Frontal cortex (tissue), 3 donors: ENCODE measurements at regions not wholly inside any gene's neighbourhood (a gene's known extent, or its start where the extent isn't known, plus 50 kb on each side); places are given as distances from the start of the nearest gene placed in this dataset.

Experiments
- DNase-seq, 2 donors: peaks; one replicate each; pipeline ENCODE4 v3.0.0; 2012; ENCODE audit warnings: low spot score in 2 of 2
- FAIRE-seq: peaks from 2 replicates; lab custom pipeline; 2012; peaks lifted over from hg19 to GRCh38; lab: Jason Lieb, UNC
- donor health status: control.
- donor health status: control.
- donor health status: control.

GRCh38 chr4:31298737-31299136, 578.6 kb downstream of the PCDH7 start:
- DNase-seq: no peak
- FAIRE-seq: no peak

DNA sequence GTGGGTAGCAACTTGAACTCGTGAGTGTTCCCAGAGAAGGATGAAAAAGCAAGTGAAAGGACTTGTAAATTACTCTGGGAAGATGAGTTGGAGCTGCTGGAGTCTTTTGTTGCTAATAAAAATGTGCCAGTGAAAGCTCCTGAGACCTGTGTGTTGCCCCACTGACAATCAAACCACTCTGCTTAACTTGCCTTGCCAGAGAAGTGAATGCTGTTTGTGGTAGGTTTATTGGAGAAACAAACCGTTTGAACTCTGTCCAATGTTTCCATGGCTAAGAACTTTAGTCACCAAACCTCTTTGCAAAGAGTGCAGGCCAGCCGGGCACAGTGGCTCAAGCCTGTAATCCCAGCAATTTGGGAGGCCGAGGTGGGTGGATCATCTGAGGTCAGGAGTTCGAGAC, 586.9 kb downstream of the PCDH7 start:
- DNase-seq: no peak
- no peak for FAIRE-seq

GRCh38 chr4:31324814-31325213, 604.6 kb downstream of the PCDH7 start:
- DNase-seq (no peak), FAIRE-seq (no peak)

- FAIRE-seq (no peak), DNase-seq (no peak)
These were observed 605.1 kb downstream of the PCDH7 start for GRCh38 chr4:31325300-31325699.

DNA sequence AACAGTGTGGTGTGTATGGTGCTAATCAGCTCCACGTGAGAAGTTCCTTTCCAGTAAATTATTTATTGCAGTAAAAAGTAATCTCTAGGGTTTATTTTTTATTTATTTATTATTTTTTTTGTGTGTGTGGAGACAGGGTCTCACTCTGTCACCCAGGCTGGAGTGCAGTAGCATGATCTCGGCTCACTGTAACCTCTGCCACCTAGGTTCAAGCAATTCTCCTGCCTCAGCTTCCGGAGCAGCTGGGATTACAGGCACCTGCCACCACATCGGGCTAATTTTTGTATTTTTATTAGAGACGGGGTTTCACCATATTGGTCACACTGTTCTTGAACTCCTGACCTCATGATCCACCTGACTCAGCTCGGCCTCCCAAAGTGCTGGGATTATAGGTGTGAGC, 606.9 kb downstream of the PCDH7 start:
- no peak for DNase-seq
- FAIRE-seq: no peak

DNA sequence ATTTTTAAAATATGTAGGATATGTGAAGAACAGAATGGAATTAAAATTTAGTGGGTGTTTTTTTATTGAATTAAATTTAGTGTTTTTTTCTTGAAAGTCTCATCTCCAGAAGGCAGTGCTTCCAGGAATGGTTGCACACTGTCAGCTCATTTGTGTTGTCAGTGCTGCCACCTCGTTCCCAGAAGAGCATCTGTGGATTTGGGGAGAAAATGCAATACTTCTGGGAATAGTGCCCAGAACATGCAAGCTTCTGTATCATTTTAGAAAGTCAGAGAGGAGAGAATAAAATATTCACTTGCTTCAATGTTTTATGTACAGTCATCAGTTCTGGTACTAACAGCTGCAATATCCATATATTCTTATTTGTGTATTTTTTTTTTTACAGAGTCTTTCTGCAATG, 608.8 kb downstream of the PCDH7 start:
- DNase-seq: no peak
- FAIRE-seq: no peak

DNA sequence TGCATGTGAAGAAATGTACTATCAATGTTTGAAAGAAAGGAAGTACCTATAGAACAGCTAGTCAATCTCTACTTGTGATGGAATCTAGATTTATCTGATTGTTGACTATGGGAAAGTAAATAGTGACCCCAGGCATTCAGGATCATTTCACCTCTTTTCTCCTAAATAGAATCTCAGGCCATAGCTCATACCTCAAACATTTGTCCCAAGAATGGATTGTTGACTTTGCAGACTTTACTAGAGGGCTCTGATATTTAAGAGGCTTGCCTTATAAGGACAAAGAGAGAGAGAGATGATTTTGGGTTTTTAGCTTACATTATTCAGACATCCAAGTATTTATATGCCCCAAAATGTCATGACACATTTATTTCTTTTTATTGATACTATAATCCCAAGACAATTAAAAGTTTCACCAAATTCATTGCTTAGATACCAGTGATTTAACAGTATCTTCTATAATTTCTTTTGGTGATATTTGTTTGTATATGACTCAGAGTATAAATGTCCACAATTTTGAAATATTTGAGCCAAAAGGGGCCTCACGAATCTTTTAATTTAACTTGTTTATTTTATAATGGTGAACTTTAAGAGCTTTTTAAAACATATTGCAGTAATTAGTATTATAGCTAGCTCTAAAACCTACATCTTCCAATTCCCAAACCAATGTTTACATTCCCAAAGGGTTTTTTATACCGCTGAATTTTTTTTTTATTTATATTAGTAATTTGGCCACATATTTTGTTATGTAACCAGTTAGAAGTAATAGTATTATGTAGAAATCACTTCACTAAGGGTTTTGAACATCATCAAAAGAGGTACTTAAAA, 614.1 kb downstream of the PCDH7 start:
- no peak for DNase-seq

DNA sequence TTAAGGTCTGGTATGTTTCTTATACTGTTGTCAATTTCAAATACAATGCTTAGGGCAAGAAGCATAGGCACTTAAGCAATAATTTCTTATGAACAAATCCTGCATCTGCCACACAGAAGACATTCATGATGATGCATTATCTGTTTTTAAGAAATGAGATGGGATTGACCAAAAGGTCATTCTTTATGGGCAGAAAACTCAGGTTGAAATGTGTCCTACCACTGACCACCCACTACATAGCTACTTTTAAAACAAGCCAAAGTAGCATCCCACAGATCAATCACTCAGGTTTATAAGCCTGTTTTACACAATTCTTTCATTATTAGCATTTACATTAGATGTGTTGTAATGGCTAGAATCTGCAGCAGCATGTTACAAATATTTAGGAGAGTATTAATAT, 617.8 kb downstream of the PCDH7 start:
- no peak for FAIRE-seq
- DNase-seq: no peak

More for the DNA sequence above, 614.1 kb downstream of the PCDH7 start:
- FAIRE-seq: no peak

- FAIRE-seq (no peak), DNase-seq (no peak)
These were observed 621.6 kb downstream of the PCDH7 start for GRCh38 chr4:31341601-31342359.

DNA sequence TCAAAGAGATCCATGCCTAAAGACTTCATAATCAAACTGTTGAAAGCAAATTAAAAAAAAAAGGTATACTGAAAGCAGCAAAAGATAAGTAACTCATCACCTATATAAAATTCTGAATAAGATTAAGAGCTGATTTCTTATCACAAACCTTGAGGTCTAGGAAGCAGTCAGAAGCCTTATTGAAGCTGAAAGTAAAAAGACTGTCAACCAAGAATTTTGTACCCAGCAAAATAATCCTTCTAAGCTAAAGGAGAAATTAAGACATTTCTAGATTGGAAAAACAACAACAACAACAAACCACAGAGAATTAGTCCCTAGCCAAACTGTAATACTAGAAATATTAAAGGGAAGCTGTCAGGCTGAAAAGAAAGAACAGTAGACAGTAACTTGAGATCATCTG, 622.9 kb downstream of the PCDH7 start:
- no peak for FAIRE-seq

DNA sequence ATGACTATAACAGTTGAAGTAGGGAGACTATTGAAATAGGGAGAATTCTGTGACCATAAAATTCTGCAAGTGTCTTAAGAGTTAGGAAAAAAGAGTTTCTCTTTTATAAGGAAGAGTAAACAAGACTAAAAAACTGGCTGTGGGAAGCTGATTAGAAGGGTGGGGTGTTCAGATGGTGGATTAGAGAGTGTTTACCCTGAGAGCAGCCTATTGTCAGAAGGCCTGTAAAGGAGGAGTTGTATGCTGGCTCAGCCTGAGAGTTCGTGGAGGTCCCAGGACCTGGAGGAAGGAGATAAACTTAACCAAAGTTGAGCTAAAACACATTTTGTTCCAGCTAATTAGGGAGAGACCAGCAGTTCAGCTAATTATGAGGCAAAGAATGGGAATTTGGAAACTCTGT, 629.7 kb downstream of the PCDH7 start:
- FAIRE-seq (no peak), DNase-seq (no peak)

More for the DNA sequence above, 622.9 kb downstream of the PCDH7 start:
- no peak for DNase-seq

DNA sequence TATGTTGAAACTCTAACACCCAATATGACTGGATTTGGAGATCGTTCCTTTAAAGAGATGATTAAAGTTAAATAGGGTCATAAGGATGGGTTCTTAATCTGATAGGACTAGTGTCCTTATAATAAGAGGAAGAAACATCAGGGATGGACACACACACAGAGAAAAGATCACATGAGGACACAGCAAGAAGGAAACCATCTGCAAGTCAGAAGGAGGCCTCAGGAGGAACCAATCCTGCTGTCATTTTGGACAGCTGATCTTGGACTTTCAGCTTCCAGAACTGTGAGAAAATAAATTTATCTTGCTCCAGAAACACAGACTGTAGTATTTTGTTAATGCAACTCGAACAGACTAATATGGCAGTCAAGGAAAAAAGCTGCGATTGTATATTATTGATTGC, 631.5 kb downstream of the PCDH7 start:
- DNase-seq: no peak
- FAIRE-seq: no peak

GRCh38 chr4:31356839-31357238, 636.7 kb downstream of the PCDH7 start:
- FAIRE-seq: no peak

DNA sequence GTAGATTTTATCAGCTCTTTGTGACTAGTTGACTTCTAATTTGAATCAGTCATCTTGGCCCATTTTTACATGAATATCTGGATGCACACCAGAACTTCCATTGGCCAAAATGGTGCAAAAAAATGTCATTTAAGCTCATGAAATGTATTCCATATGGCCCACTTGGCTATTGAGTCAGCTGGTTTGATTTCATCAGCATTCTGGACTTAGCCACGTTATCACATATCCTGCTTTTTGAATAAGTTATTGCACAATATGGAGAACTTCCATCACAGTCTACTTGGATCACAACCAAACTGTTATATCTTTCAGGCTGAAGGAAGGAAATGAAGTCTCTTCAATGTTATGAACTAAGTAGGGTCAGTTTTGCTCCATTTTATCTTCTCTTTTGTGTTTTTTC, 640.6 kb downstream of the PCDH7 start:
- no peak for DNase-seq
- no peak for FAIRE-seq

More at GRCh38 chr4:31356839-31357238, 636.7 kb downstream of the PCDH7 start:
- no peak for DNase-seq

- FAIRE-seq: no peak
- no peak for DNase-seq
These were observed 642.6 kb downstream of the PCDH7 start for GRCh38 chr4:31362756-31363155.

DNA sequence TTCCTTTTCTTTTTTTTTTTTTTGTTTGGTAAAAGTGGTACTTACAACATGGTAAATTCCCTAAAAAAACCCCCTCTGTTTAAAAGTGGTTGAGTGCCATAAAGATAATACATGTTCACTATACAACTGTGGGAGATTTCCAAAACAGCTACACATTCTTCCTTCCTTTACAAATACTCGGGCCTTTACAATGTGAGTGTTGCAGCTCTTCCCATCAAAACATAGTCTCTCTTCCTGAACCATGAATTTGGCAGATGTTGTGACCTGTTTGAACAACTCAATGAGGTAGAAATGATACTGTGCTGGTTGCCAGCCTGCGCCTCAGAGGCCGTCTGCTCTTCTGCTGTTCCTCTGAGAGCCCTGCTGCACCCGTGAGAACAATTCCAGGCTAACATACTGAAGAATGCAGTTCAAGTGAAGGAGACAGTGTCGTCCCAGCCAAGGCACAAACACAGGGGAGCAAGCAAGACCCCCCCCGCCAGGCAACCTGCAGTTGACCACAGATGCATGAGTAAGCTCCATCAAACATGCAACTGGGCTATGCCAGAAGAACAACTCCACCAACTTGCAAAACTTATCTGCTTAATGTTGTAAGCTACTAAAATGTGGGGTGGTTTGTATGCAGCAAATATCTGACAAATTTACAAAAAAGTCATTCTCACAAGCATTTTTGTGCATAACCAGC, 645.0 kb downstream of the PCDH7 start:
- FAIRE-seq (no peak), DNase-seq (no peak)

DNA sequence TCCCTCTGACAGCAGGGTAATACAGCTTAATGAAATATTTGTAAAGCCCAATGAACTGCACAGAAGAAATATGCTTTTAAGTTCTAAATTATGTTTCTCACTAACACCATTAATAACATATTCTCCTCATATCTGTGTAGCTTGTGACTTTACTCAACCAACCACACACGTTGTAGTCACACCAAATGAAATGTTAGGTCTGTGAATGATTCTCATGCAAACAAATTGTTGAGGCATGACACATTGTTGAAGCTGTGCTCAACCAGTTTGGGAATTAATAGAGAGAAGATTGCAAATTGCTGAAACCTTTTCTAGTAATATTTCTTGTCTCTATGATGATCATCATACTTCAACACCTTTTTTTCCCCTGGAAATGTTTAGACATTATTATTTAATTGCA, 645.9 kb downstream of the PCDH7 start:
- no peak for FAIRE-seq
- DNase-seq: no peak

DNA sequence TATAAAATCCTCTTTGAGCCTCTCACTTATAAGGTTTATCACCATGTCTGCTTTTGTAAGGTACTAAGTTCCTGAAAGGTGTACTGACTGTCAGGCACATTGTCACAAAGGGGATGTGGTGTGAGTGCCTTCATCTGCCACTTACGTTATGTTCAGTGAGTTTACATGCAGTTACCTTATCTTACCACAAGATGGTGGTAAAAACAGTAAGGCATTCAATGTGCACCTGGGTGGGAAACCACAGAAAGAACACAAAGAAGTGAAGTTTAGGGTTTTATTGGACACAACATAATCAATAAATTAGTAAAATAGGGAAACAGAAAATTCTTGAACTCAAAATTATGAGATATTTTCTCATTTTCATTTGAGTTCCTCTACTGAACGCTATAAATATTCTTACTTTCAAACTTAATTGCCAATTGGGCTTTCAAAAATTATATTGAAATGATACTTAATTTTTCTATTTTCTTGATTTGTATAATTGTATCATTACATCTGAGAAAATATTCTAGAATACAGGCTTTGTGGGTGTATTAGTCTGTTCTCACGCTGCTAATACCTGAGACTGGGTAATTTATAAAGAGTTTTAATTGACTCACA, 650.8 kb downstream of the PCDH7 start:
- FAIRE-seq (peak; percentile 72), DNase-seq (peak in 1 of 2 donors; percentile 4)

DNA sequence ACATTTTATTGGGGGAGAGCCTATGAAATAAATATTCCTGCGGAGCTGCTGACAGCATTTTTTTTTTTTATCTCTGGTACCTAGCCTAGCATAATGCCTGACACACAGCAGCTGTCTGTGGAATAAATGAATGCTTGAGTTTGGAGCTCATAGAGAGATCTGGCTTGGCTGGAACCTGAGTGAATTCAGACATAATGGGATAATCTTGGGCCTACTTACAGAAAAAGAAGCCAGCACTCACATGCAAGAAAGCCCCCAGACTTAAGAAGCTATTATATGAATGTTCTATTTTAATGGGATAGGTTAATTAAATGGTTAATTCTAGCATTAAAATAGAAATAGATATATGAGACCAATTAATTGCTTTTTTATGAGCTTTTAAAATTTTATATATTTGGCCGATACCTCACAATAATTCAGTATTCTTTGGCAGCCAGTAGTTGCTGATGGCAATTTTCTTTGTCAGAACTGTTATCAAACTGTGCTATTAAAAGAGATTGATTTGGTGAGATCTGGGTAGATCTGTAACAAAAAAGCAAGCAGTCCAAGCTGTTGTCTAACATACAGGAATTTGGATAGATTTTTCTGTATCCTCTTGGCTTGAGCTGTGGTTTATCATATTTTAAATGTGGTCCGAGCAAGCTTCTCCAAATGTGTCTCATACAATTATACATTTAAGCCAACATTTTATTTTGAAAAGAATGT, 654.2 kb downstream of the PCDH7 start:
- no peak for DNase-seq
- no peak for FAIRE-seq

- DNase-seq (no peak), FAIRE-seq (no peak)
These were observed 655.8 kb downstream of the PCDH7 start for GRCh38 chr4:31375936-31376335.
